Muscle of back (tissue), 3 donors: ENCODE measurements at regions not wholly inside any gene's neighbourhood (a gene's known extent, or its start where the extent isn't known, plus 50 kb on each side); places are given as distances from the start of the nearest gene placed in this dataset.

Source experiments
- DNase-seq, 3 donors: peaks; one replicate each; pipeline versions ENCODE4 v3.0.0 to v3.0.0-alpha.2; 2013

GRCh38 chr1:65097076-65097475 lies 50.9 kb upstream of the AK4 start:
- DNase-seq: no peak
